ENCODE measurements at regions not wholly inside any gene's neighbourhood (a gene's known extent, or its start where the extent isn't known, plus 50 kb on each side); places are given as distances from the start of the nearest gene placed in this dataset.

DNA sequence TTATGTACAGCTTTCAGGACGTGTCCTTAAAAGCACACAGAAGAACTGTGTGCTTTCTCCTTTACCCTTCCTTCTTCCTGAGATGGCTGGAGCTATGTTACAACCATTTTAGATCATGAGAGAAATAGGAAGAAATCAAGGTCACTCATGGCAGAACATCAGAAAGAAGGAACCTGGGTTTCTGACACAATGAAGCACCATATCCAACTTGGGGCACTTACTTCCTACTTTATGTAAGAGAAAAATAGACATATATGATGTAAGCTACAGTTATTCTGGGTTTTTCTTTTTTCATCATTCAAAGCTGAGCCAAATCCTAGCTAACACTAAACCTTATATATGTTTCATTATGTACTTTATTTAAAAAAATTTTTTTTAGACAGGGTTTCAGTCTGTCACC, 79.5 kb downstream of the FAM161A start:
- TF ChIP-seq, protein P1, sequence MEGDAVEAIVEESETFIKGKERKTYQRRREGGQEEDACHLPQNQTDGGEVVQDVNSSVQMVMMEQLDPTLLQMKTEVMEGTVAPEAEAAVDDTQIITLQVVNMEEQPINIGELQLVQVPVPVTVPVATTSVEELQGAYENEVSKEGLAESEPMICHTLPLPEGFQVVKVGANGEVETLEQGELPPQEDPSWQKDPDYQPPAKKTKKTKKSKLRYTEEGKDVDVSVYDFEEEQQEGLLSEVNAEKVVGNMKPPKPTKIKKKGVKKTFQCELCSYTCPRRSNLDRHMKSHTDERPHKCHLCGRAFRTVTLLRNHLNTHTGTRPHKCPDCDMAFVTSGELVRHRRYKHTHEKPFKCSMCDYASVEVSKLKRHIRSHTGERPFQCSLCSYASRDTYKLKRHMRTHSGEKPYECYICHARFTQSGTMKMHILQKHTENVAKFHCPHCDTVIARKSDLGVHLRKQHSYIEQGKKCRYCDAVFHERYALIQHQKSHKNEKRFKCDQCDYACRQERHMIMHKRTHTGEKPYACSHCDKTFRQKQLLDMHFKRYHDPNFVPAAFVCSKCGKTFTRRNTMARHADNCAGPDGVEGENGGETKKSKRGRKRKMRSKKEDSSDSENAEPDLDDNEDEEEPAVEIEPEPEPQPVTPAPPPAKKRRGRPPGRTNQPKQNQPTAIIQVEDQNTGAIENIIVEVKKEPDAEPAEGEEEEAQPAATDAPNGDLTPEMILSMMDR (IDR thresholded peaks at IDR 0.05; ENCODE audit: borderline replicate concordance, insufficient read depth, low read depth, low read length) = no peak
- H3K4me3 ChIP-seq (ENCODE audit: low read depth, low read length) = no peak overlapping the region

DNA sequence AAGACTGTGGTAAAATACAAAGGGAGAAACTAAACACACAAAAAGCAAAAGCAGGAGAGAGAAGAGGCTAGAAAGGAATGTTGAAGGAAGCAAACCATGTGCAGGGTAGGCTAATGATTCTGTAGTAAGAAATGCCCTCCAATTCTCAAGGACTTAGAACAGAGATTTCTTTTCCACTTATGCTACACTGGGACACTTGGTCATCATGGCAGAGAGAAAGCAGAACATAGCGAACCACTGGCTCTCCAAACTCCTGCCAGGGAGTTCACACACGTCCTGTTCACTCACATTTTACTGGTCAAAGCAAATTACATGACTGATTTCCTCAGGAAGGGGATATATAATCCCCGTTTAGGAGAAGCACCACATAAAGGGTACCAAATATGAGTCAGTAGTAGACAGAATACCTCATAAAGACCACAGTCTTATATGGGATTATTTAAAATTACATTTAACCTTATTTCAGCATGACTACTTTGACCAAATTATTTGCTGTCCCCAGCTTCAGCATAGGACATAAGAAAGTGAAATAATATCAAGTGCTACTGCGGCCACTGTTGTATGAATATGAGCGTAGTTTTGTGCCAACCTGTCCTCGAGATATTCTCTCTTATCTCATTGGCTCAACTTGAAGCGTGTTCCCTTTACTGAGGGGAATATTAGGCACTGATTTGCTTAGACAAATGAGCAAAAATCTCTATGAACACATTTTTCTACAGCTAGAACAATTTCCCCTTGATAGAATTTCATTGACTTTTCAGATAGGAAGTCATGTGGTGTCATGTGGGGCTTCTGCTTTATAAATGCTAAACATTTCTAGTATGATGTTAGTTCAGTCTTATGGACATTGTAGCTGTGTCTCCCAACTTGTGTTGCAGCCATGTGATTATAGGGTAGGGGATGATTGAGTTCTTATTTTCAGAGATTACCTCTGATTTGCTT, 81.7 kb downstream of the FAM161A start:
- H3K4me3 ChIP-seq (ENCODE audit: low read depth, low read length) = no peak overlapping the region
- TF ChIP-seq, protein P1 (IDR thresholded peaks at IDR 0.05; ENCODE audit: borderline replicate concordance, insufficient read depth, low read depth, low read length) = no peak

DNA sequence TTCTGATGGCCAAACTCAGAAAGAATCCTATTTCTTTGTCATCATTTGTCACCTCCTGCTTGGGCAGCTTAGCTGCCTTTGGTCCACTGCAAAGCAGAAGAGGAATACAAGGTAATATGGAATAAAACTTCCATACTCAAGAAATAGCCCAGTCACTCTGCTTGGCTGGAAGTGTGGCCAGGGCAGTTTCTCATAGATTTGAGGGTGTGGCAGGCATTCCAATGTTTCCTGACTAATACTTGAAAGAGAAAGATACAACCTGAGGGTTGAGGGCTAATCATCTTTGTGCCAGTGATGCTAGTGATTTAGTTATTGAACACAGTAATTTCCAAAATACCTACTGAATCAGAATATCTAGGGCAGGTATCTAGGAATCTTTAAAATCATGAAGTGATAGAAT, 83.1 kb downstream of the FAM161A start:
- TF ChIP-seq, protein P1 (IDR thresholded peaks at IDR 0.05; ENCODE audit: borderline replicate concordance, insufficient read depth, low read depth, low read length) = no peak
- H3K4me3 ChIP-seq (ENCODE audit: low read depth, low read length) = no peak overlapping the region

DNA sequence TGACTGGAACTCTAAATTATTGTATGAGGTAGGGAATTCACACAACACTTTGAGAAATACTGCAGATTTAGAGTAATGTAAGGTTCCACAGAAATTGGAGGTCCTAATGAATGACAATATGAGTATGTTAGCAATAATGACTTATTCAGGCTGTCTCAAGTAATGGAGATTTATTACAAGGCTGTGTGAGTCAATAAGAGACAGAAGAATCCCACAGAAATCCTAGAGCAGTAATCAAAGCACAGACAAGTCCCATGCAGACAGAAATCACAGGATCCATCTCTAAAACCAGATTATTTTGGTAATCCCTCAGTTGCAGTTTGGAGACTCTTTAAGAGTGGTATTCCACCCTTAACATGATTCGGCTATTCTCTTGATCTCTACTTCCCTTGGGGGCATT, 83.6 kb downstream of the FAM161A start:
- no peak overlapping the region for H3K4me3 ChIP-seq (ENCODE audit: low read depth, low read length)
- TF ChIP-seq, protein P1 (IDR thresholded peaks at IDR 0.05; ENCODE audit: borderline replicate concordance, insufficient read depth, low read depth, low read length) = no peak

DNA sequence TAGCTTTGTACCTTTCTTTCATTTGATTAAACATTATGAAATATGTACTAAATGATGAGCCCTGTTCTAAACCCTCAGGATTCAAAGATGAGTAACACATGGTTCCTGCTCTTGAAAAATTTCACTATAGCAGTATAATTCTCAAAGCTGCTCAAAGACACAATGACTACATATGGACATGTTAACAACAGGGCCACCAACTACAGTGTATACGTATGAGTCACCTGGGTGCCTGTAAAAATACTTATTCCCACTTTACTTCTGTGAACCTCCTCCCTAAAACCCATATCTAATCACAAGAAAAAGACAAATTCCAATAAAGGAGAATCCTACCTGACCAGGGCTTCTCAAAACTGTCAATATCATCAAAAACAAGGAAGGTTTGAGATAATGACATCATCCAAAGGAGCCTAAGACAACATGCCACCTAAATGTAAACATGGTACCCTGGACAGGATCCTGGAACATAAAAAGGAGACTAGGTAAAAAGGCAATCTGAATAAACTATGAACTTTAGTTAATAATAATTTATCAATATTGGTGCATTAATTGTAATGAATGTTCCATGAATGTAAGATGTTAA, 84.7 kb downstream of the FAM161A start:
- TF ChIP-seq, protein P1 (IDR thresholded peaks at IDR 0.05; ENCODE audit: borderline replicate concordance, insufficient read depth, low read depth, low read length) = no peak
- no peak overlapping the region for H3K4me3 ChIP-seq (ENCODE audit: low read depth, low read length)

DNA sequence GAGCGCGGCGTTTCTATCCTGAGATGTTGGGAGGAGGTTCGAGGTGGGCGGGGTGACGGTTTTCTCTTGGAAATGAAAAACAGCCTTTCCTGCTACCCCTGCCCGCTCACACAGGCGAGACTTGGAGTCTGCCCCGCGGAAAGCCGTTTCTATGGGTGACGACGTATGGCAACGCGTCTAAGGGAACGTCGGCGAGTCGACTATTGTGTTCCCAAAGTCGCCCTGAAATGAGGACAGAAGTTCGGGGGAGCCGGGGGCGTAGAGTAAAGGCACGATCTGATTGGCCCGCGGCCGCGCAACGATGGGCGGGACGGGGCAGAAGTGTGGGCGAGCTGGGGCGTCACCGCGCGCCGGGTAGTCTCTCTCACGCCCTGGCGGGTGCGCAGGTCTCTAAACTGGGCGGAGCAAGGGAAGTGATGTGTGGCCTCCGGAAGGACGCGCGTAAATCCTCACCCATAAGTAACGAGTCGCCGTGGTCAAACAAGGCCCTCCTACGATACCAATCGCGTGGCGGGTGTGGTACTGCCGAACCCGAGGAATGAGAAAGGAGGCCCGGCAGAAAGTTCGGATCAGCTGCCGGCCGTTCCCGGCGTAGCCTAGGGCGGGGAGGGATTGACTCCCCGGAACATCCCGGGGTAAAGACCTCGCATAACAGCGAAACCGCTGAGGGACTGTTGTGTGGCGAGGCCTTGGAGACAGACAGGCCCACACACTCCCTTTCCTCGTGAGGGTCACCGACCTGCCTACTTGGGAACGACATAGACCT, 89.6 kb downstream of the FAM161A start:
- peak overlapping the region; percentile 64 for H3K4me3 ChIP-seq (ENCODE audit: low read depth, low read length)
- TF ChIP-seq, protein P1 (IDR thresholded peaks at IDR 0.05; ENCODE audit: borderline replicate concordance, insufficient read depth, low read depth, low read length) = no peak
